Activated CD4-positive, alpha-beta T cell treated with anti-CD3 and anti-CD28 coated beads, Interleukin-2, amount 50 U/mL, for 4 hours (primary cell): ENCODE measurements at regions not wholly inside any gene's neighbourhood (a gene's known extent, or its start where the extent isn't known, plus 50 kb on each side); places are given as distances from the start of the nearest gene placed in this dataset.

Source experiments
- DNase-seq, 2 experiments: peaks; one replicate each; pipeline ENCODE4 v3.0.0-alpha.2; 2020

- DNase-seq, result no peak
Measured at GRCh38 chr4:111761531-111761930, 383.7 kb upstream of the FAM241A start.

DNA sequence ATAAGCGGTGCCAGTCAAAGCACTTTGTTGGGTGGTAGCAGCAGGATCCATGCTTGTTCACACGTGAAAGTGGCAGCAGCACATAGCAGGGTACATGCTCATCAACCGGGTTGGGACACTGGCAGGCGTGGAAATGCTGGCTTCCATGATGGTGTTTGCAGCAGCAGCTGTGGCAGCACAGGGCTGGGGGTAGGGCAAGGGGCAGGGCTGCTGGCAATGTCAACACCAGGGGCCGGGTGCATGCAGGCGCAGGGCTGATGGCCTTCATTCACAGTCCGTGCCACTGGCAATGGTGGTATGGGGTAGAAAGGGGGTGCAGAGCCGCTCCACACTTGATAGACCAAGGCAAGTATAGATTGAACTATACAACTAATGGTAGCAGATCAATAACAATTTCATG lies 374.7 kb upstream of the FAM241A start:
- no peak for DNase-seq

DNA sequence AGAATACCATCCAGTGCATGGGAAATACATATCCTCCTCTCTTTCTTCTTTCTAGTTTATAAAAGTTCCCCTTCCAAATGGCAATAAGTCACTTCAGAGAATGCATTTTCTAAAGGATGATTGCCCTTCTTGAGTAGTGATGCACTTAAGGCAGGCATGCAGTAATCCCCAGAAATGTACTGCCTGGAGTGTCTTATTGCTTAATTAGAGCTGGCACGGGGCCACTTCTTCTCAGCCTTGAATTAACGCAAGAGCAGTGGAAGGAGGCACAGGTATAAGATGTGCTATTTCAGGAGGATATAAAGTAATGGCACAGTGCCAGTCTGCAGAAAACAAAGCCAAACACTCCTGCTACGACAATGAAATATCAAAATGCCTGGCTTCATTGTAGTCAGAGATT lies 371.4 kb upstream of the FAM241A start:
- no peak for DNase-seq

- no peak for DNase-seq
Measured at GRCh38 chr4:111775556-111776297, 369.5 kb upstream of the FAM241A start.

DNA sequence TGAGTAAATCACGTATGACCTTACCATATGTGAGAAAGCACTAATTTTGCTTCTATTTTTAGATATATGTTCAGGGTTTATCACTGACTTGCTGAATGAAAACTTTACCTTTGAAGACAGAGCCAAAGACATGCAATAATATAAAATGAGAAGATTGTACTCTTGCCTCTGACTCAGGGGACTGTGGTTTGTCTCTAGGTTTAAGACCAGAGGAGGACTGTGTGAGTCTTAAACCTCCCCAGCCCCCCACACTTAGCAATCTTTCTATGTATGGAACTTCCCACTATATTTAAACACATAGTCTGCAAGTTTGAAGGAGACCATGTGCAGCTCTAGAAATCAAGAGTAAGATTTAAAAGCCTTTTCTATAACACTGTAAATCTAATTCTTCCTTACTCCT lies 368.7 kb upstream of the FAM241A start:
- DNase-seq, result no peak

DNA sequence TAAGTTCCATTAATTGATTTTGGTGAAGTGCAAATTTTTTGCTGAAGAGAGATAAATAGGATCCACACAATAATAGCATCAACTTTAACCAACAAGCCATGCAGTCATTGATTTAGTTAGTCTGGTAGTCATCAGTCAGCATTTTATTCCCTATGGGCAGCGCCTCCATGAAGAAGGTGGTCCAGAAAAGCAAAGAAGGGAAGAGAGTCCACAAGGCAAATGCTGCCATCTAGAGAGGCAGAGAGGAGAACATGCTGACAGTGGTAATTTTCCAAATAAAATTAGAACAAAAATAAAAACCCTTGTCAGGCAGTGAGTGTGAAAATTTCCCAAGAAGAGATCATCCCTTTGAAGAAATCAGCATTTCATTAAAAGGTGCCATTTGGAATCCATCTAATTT lies 366.7 kb upstream of the FAM241A start:
- DNase-seq, result no peak

GRCh38 chr4:111780965-111781364 lies 364.3 kb upstream of the FAM241A start:
- DNase-seq, result no peak

- no peak for DNase-seq
Measured at GRCh38 chr4:111781611-111782010, 363.6 kb upstream of the FAM241A start.

GRCh38 chr4:111788099-111788498 lies 357.2 kb upstream of the FAM241A start:
- DNase-seq, result no peak

- no peak for DNase-seq
Measured at GRCh38 chr4:111789901-111790640, 355.2 kb upstream of the FAM241A start.

DNA sequence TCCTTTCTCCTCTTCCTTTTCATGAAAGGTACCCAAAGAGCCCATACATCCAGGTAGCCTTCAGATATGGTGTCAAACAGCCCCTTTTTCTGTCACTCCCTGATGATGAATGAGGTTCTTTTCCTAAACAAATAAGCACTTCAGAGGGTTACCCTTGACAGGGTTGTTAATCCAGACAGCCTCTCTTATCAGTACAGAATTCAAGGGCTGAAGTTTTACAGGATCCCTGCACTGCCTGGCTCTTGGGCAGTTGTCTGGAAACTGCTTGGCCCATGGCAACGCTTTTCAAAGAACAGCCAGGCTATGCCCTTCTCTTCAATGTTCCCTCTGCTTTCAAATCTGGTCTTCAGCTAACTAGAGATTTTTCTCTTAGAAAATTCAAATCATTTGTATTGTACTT lies 352.6 kb upstream of the FAM241A start:
- DNase-seq, result no peak

- DNase-seq, result no peak
Measured at GRCh38 chr4:111793433-111794091, 351.7 kb upstream of the FAM241A start.

- DNase-seq, result no peak
Measured at GRCh38 chr4:111797455-111798163, 347.6 kb upstream of the FAM241A start.

DNA sequence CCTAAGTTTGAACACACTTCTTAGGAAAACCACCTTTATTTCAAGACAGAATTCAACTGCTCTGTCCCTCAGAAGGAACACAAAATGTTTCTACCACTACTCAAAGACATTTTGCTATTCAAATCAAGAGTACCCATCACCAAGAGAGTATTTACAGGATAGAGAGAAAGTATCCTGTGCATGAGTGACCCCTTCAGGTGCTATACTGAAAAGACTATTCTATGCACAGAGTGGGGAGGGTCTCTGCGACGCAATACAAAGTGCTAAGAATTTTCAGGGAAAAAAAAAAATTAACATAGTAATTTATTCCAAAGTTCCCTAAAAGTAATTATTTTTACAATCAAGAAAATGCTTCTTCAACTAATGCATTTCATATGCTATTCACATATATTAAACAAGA lies 346.4 kb upstream of the FAM241A start:
- no peak for DNase-seq

GRCh38 chr4:111800551-111800950 lies 344.7 kb upstream of the FAM241A start:
- no peak for DNase-seq

- DNase-seq, result no peak
Measured at GRCh38 chr4:111802191-111802590, 343.1 kb upstream of the FAM241A start.

DNA sequence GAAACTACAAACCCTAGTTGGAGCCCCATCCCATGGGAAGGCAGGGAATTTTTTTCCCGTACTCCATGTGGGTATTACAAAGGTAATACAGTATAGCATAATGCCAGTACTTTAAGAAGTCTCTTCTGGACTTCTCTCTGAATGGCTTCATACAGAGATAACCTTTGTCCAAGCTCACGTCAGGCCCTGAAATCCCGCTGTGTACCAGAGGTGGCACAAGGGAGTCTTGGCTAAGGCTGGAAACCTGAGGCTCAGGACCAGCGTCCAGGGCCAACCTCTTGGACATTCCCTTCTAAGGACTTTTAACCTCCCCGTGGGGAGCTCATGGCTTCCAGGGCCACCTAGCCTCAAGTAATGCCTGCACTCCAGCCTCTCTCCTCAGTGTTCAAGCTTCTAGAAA lies 338.9 kb upstream of the FAM241A start:
- DNase-seq, result no peak

DNA sequence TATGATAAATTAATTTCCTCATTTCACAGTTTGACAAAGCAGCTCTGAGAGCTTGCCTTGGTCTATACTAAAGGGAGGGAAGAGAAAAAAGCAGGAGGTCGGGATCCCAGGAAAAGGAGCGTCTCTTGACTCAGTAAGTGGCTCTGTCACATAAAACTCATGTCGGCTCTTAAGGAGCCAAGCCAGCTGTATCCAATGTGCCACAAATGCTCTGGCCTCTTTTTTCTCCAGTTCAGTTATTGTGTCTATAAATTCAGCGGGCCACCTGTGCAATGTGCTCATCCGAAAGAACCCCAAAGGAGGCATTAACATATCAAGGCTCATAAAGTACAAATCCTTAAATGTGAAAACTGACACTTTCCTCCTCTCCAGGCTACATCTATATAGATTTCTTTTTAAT lies 337.7 kb upstream of the FAM241A start:
- no peak for DNase-seq

DNA sequence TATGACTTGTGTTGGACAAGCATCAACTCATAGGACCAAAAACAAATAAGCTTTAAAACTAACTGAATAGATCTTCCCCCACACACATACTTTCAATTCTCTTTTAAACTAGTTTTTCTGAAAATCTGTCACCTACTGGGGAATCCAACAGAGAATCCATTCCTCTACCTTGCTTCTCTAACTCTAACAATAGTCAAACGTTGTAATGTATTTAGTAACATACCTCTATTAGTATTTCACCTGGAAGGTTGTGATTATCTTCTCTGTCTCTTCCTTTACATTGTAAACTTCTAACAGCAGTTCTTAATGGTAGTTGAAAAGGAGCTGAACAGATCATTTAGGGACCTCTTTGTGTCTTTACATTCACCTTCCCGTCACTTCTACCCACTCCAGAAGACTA lies 337.1 kb upstream of the FAM241A start:
- no peak for DNase-seq

DNA sequence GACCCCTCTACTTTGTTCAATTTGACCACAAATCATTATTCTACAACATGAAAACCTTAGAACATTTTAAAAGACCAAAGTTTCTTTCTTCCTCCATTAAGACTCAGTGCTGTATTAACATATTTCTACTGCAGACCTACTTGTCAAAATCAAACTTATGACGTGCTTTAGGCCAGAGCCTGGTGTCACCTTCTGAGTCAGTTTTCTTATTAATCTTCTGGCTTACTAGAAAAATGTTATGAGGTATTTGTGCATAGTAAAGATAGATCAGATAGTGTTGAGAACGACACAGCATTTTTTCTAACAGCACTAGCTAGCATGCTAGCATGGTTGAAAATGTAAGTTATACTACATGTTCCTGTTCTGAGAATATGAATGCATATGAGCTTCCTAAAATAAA lies 333.6 kb upstream of the FAM241A start:
- DNase-seq, result no peak

GRCh38 chr4:111812114-111812513 lies 333.1 kb upstream of the FAM241A start:
- no peak for DNase-seq

DNA sequence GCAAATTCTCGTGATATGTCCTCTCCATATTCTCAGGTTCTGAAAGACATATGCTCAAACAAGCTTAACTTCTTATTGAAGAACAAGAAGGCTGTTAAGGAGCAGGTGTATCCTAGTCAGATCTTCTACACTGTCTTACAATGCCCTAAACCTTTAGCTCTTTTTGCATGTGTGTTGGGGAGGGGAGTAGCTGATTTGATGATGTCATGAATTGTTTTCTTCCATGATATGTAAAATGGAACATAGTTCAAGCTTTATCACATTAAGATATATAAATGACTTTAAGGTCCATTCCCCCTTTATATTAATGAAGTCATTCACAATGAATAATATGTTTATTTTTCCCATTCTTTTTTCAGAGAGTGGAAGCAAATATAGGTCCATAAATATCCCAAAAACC lies 332.5 kb upstream of the FAM241A start:
- DNase-seq, result no peak

DNA sequence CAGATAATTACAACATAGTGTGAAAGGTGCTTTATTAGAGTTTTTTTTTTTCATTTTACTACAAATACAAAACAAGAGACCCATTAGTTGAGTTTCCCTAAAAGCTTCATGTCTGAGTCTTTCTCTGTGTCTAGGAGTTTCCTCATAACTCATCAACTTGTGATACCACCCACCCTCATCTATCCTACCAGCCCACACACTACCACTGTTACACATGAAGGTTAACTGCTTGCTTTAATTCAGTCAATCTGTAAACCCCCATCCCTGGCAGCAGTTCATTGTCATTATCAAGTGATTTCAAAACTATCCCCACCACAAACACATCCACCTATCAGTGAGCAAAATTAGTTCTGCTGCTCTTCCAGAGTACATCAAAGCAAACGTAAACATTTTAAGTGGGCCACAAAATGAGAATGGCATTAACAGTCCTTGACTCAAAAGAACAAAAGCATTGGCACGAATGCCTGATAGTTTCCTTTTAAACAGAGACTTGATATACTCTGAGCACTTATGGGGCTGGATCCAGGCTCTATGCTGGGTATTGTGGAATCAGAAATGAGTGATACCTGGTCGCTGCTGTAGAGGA lies 331.6 kb upstream of the FAM241A start:
- DNase-seq, result no peak
